ENCODE measurements at regions not wholly inside any gene's neighbourhood (a gene's known extent, or its start where the extent isn't known, plus 50 kb on each side); places are given as distances from the start of the nearest gene placed in this dataset.

DNA sequence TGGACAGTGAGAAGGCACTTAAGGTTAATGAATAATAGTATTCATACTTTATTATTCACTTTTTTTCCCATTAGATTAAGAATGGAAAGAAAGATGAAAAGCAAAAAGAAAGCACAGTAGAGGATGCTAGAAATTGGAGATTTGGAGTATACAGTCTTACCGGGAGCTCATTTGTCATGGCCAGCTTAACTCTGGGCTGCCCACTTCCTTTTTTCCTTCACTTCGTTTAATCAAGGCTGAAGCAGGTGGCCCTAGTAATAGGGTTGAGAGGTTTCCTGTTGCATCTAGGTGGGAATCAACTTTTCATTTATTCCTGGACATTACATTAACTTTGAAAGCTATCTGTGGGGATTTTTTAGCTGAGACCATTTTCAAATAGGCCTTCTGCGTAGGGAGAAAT, 57.0 kb upstream of the MEGF10 start:
- intact Hi-C loops (cut with micrococcal nuclease; ENCODE audit: unreplicated experiment): no loop called here
- H3K27me3 Mint-ChIP-seq (ENCODE audit: unreplicated experiment): no peaks in the 10 kb centered on the region
- no peak for DNase-seq
- no TSS peak for BruUV-seq (replicated peaks)
- H3K36me3 Mint-ChIP-seq (ENCODE audit: insufficient read depth, unreplicated experiment): peaks cover 8% of the 10 kb centered on the region
- H3K4me3 Mint-ChIP-seq (ENCODE audit: low read depth, unreplicated experiment): no peak overlapping the region
- no peaks in the 10 kb centered on the region for H3K4me1 Mint-ChIP-seq (ENCODE audit: low read depth, unreplicated experiment)
- TF ChIP-seq, protein P1, sequence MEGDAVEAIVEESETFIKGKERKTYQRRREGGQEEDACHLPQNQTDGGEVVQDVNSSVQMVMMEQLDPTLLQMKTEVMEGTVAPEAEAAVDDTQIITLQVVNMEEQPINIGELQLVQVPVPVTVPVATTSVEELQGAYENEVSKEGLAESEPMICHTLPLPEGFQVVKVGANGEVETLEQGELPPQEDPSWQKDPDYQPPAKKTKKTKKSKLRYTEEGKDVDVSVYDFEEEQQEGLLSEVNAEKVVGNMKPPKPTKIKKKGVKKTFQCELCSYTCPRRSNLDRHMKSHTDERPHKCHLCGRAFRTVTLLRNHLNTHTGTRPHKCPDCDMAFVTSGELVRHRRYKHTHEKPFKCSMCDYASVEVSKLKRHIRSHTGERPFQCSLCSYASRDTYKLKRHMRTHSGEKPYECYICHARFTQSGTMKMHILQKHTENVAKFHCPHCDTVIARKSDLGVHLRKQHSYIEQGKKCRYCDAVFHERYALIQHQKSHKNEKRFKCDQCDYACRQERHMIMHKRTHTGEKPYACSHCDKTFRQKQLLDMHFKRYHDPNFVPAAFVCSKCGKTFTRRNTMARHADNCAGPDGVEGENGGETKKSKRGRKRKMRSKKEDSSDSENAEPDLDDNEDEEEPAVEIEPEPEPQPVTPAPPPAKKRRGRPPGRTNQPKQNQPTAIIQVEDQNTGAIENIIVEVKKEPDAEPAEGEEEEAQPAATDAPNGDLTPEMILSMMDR (IDR thresholded peaks at IDR 0.05; ENCODE audit: unreplicated experiment): no peak
- H3K27ac Mint-ChIP-seq (ENCODE audit: unreplicated experiment): no peak overlapping the region
- CTCF ChIA-PET: no interaction called here
- H3K9me3 Mint-ChIP-seq (ENCODE audit: low read depth, unreplicated experiment): no peaks in the 10 kb centered on the region

DNA sequence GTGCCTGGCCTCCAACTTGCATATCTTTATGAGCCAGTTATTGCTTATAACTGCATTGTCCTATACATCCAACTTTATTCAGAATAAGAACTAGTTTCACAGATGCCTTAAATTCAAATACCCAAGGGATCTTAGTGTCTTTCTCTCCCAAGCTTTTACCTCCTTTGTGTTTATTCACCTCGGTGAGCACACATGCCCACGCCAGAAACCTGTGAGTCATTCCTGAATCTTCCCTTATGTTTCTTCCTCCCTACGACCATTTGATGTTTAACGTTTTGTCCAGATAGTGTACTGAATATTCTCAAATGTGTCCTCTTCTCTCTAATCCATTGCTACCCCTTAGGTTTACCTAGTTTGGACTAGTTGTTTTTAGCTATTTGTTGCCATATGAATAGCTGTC, 55.5 kb upstream of the MEGF10 start:
- no peaks in the 10 kb centered on the region for H3K36me3 Mint-ChIP-seq (ENCODE audit: insufficient read depth, unreplicated experiment)
- CTCF ChIA-PET: no interaction called here
- H3K4me1 Mint-ChIP-seq (ENCODE audit: low read depth, unreplicated experiment): no peaks in the 10 kb centered on the region
- DNase-seq: no peak
- BruUV-seq (replicated peaks): no TSS peak
- TF ChIP-seq, protein P1 (IDR thresholded peaks at IDR 0.05; ENCODE audit: unreplicated experiment): no peak
- no peak overlapping the region for H3K27ac Mint-ChIP-seq (ENCODE audit: unreplicated experiment)
- no peaks in the 10 kb centered on the region for H3K9me3 Mint-ChIP-seq (ENCODE audit: low read depth, unreplicated experiment)
- no peaks in the 10 kb centered on the region for H3K27me3 Mint-ChIP-seq (ENCODE audit: unreplicated experiment)
- intact Hi-C loops (cut with micrococcal nuclease; ENCODE audit: unreplicated experiment): no loop called here
- no peak overlapping the region for H3K4me3 Mint-ChIP-seq (ENCODE audit: low read depth, unreplicated experiment)

GRCh38 chr5:127236254-127236653, 54.3 kb upstream of the MEGF10 start:
- H3K36me3 Mint-ChIP-seq (ENCODE audit: insufficient read depth, unreplicated experiment): no peaks in the 10 kb centered on the region
- BruUV-seq (replicated peaks): no TSS peak
- no peaks in the 10 kb centered on the region for H3K9me3 Mint-ChIP-seq (ENCODE audit: low read depth, unreplicated experiment)
- H3K27ac Mint-ChIP-seq (ENCODE audit: unreplicated experiment): no peak overlapping the region
- no peak overlapping the region for H3K4me3 Mint-ChIP-seq (ENCODE audit: low read depth, unreplicated experiment)
- TF ChIP-seq, protein P1 (IDR thresholded peaks at IDR 0.05; ENCODE audit: unreplicated experiment): no peak
- DNase-seq: no peak
- CTCF ChIA-PET: no interaction called here
- no peaks in the 10 kb centered on the region for H3K4me1 Mint-ChIP-seq (ENCODE audit: low read depth, unreplicated experiment)
- H3K27me3 Mint-ChIP-seq (ENCODE audit: unreplicated experiment): no peaks in the 10 kb centered on the region
- intact Hi-C loops (cut with micrococcal nuclease; ENCODE audit: unreplicated experiment): no loop called here

All from Calu3 (cell line).